H1 (cell line): ENCODE measurements at regions not wholly inside any gene's neighbourhood (a gene's known extent, or its start where the extent isn't known, plus 50 kb on each side); places are given as distances from the start of the nearest gene placed in this dataset.
"Not testable (repeated sequence)": the region's sequence is repeated elsewhere in the genome, so short reads cannot be mapped to it uniquely, and the experiment has no call there.

Source experiments
- CTCF ChIA-PET: fragments of 300-600 bp; sonication (Branson Sonifier 250); formaldehyde crosslinking; loops from one replicate; lab custom pipeline; 2021; ENCODE audit not compliant: partially characterized antibody; lab: Charles Lee
- POLR2A ChIA-PET: fragments of 300-600 bp; sonication (Branson Sonifier 250); formaldehyde crosslinking; loops from one replicate; lab custom pipeline; 2021; ENCODE audit warnings: inconsistent platforms; ENCODE audit not compliant: partially characterized antibody; lab: Charles Lee
- DNase-seq, 2 experiments: peaks; one replicate each; pipeline versions ENCODE4 v3.0.0 to v3.0.0-alpha.2; 2010 to 2022; ENCODE audit warnings: low spot score in 2 of 2, low read depth in 1 of 2, mixed read lengths in 1 of 2
- FAIRE-seq: peaks from 2 replicates; lab custom pipeline; 2011; peaks lifted over from hg19 to GRCh38; lab: Jason Lieb, UNC
- H2AFZ ChIP-seq: 2 replicates; pipeline ENCODE4 v1.8.1; 2012; ENCODE audit warnings: low read length, inconsistent platforms
- H2AK5ac ChIP-seq: 2 replicates; pipeline ENCODE4 v1.6.1; 2013; ENCODE audit warnings: low read depth, low read length
- H2BK120ac ChIP-seq: replicated peaks from 2 replicates; pipeline ENCODE3; 2013; ENCODE audit warnings: low read depth, low read length, inconsistent platforms
- H2BK12ac ChIP-seq: 2 replicates; pipeline ENCODE4 v1.6.1; 2013; ENCODE audit warnings: low read depth, low read length
- H2BK15ac ChIP-seq: 2 replicates; pipeline ENCODE4 v1.6.1; 2013; ENCODE audit warnings: low read length
- H2BK20ac ChIP-seq: 2 replicates; pipeline ENCODE4 v1.6.1; 2013; ENCODE audit warnings: low read length
- H2BK5ac ChIP-seq: 2 replicates; pipeline ENCODE4 v1.6.1; 2013; ENCODE audit warnings: low read depth, low read length
- H3K14ac ChIP-seq: 2 replicates; pipeline ENCODE4 v1.6.1; 2013; ENCODE audit warnings: inconsistent platforms; ENCODE audit not compliant: insufficient read length
- H3K18ac ChIP-seq: 2 replicates; pipeline ENCODE4 v1.6.1; 2013; ENCODE audit warnings: low read length; ENCODE audit errors: extremely low read depth
- H3K23ac ChIP-seq: 2 replicates; pipeline ENCODE4 v1.6.1; 2013; ENCODE audit warnings: inconsistent platforms; ENCODE audit not compliant: insufficient read length
- H3K23me2 ChIP-seq: 2 replicates; pipeline ENCODE4 v1.6.1; 2013; ENCODE audit warnings: low read depth, low read length
- H3K27ac ChIP-seq: 2 replicates; pipeline ENCODE4 v1.6.1; 2011; ENCODE audit warnings: low read depth, low read length, inconsistent platforms
- H3K27me3 ChIP-seq, 4 experiments: replicated peaks in 1 of 4; 1 replicate in 1 of 4; 2 replicates in 3 of 4; pipeline versions ENCODE4 v1.6.1 to v1.8.1; 2011 to 2013; ENCODE audit warnings: low read length in 3 of 4, mild to moderate bottlenecking in 3 of 4, inconsistent platforms in 2 of 4, mixed read lengths in 2 of 4, moderate library complexity in 1 of 4; ENCODE audit not compliant: control insufficient read depth in 3 of 4, insufficient read depth in 3 of 4; ENCODE audit errors: extremely low read depth in 1 of 4
- H3K36me3 ChIP-seq, 4 experiments: 2 replicates each; pipeline versions ENCODE4 v1.6.1 to v1.8.1; 2011 to 2013; ENCODE audit warnings: mild to moderate bottlenecking in 4 of 4, low read length in 3 of 4, moderate library complexity in 2 of 4, control low read depth in 1 of 4, inconsistent platforms in 1 of 4; ENCODE audit not compliant: insufficient read depth in 4 of 4, control insufficient read depth in 2 of 4
- H3K4ac ChIP-seq: replicated peaks from 2 replicates; pipeline ENCODE3; 2013; ENCODE audit warnings: low read length, low read depth, mixed read lengths, inconsistent platforms; ENCODE audit not compliant: insufficient read length
- H3K4me1 ChIP-seq, 4 experiments: replicated peaks in 1 of 4; 1 replicate in 1 of 4; 2 replicates in 3 of 4; pipeline versions ENCODE4 v1.6.1 to v1.8.1; 2011 to 2013; ENCODE audit warnings: low read length in 3 of 4, inconsistent platforms in 2 of 4, mixed read lengths in 1 of 4; ENCODE audit not compliant: insufficient read depth in 4 of 4, control insufficient read depth in 3 of 4
- H3K4me2 ChIP-seq, 2 experiments: 2 replicates each; pipeline versions ENCODE4 v1.6.1 to v1.8.1; 2011 to 2013; ENCODE audit warnings: low read depth in 2 of 2, low read length in 2 of 2, control low read depth in 1 of 2, inconsistent platforms in 1 of 2, mild to moderate bottlenecking in 1 of 2; ENCODE audit not compliant: insufficient read depth in 1 of 2
- H3K4me3 ChIP-seq, 4 experiments: fragments of 200-600, 300-600 bp in 1 of 4; sonication (generic), shearing (Covaris generic), sonication (Bioruptor Twin) in 1 of 4; 2 replicates each; pipeline versions ENCODE4 v1.5.1 to v1.8.1; 2011 to 2016; ENCODE audit warnings: low read length in 4 of 4, low read depth in 3 of 4, control low read depth in 2 of 4, inconsistent platforms in 2 of 4, mild to moderate bottlenecking in 2 of 4, mixed read lengths in 1 of 4, moderate library complexity in 1 of 4; ENCODE audit not compliant: insufficient read depth in 2 of 4; ENCODE audit errors: extremely low read depth in 1 of 4
- H3K56ac ChIP-seq: replicated peaks from 2 replicates; pipeline ENCODE3; 2013; ENCODE audit warnings: low read depth, mild to moderate bottlenecking, mixed read lengths, low read length, inconsistent platforms; ENCODE audit not compliant: insufficient read length
- H3K79me1 ChIP-seq: 2 replicates; pipeline ENCODE4 v1.6.1; 2013; ENCODE audit warnings: low read depth, low read length, control low read depth
- H3K79me2 ChIP-seq, 2 experiments: 2 replicates each; pipeline versions ENCODE4 v1.6.1 to v1.8.1; 2012 to 2013; ENCODE audit warnings: low read length in 2 of 2, mild to moderate bottlenecking in 2 of 2, inconsistent platforms in 1 of 2; ENCODE audit not compliant: insufficient read depth in 2 of 2, control insufficient read depth in 1 of 2
- H3K9ac ChIP-seq, 4 experiments: replicated peaks in 1 of 4; 1 replicate in 1 of 4; 2 replicates in 3 of 4; pipeline versions ENCODE4 v1.6.1 to v1.8.1; 2011 to 2013; ENCODE audit warnings: low read depth in 3 of 4, low read length in 3 of 4, control low read depth in 2 of 4, mild to moderate bottlenecking in 2 of 4, moderate library complexity in 2 of 4, inconsistent platforms in 1 of 4; ENCODE audit errors: extremely low read depth in 1 of 4
- H3K9me3 ChIP-seq, 2 experiments: 2 replicates each; pipeline versions ENCODE4 v1.6.1 to v1.8.1; 2012 to 2013; ENCODE audit warnings: mild to moderate bottlenecking in 2 of 2, moderate library complexity in 2 of 2, control low read depth in 1 of 2, inconsistent platforms in 1 of 2, low read depth in 1 of 2, low read length in 1 of 2, mixed read lengths in 1 of 2; ENCODE audit not compliant: insufficient read depth in 2 of 2
- H4K20me1 ChIP-seq, 2 experiments: replicated peaks in 1 of 2; 2 replicates each; pipeline versions ENCODE3 to v1.8.1; 2011 to 2013; ENCODE audit warnings: inconsistent platforms in 2 of 2, low read length in 2 of 2, mild to moderate bottlenecking in 1 of 2; ENCODE audit not compliant: insufficient read depth in 2 of 2, control insufficient read depth in 1 of 2
- H4K5ac ChIP-seq: 2 replicates; pipeline ENCODE4 v1.6.1; 2013; ENCODE audit warnings: low read length, low read depth, mixed read lengths, inconsistent platforms; ENCODE audit not compliant: insufficient read length
- H4K8ac ChIP-seq: 2 replicates; pipeline ENCODE4 v1.8.0; 2013; ENCODE audit warnings: mild to moderate bottlenecking, moderate library complexity, low read length, inconsistent platforms; ENCODE audit not compliant: insufficient read depth; ENCODE audit errors: extremely low read depth
- H4K91ac ChIP-seq: replicated peaks from 2 replicates; pipeline ENCODE3; 2013; ENCODE audit warnings: low read length, mixed read lengths, inconsistent platforms; ENCODE audit not compliant: insufficient read length
- GTF2F1 ChIP-seq: IDR thresholded peaks from 2 replicates; pipeline ENCODE4 v1.6.1; 2012; ENCODE audit warnings: low read depth, low read length, improper control_type of control experiment, borderline replicate concordance
- SUZ12 ChIP-seq: fragments of 200-600 bp; sonication (generic); IDR thresholded peaks from 2 replicates; pipeline ENCODE4 v1.6.1; 2012; ENCODE audit warnings: mild to moderate bottlenecking, inconsistent platforms, low read length, moderate library complexity, mixed read lengths
- WGBS, 2 experiments: shearing (Covaris generic) in 1 of 2; methylation state at CpG; one replicate each; pipeline versions ENCODE4 v1.1.6 to v1.1.7; 2013 to 2015; ENCODE audit warnings: low lambda C conversion rate in 2 of 2, mixed read lengths in 2 of 2, inconsistent platforms in 1 of 2, low coverage in 1 of 2, missing lambda C conversion rate in 1 of 2; ENCODE audit not compliant: insufficient replicate concordance in 2 of 2, insufficient coverage in 1 of 2, insufficient read length in 1 of 2; ENCODE audit errors: extremely low coverage in 1 of 2, missing lambda C conversion rate in 1 of 2; 5-methylcytosine and 5-hydroxymethylcytosine counted together

GRCh38 chr3:181921220-181921619, 209.5 kb downstream of the SOX2 start (continued):
- no peak for TF ChIP-seq GTF2F1
- no peak for TF ChIP-seq SUZ12

GRCh38 chr3:181925841-181926240, 214.1 kb downstream of the SOX2 start:
- H3K23ac ChIP-seq, H2BK12ac ChIP-seq, H3K23me2 ChIP-seq, H3K27me3 ChIP-seq, H3K4me2 ChIP-seq, H2BK5ac ChIP-seq, H3K4me1 ChIP-seq, H4K20me1 ChIP-seq, CTCF ChIA-PET, H3K27ac ChIP-seq, H2BK20ac ChIP-seq, H2AK5ac ChIP-seq, H3K36me3 ChIP-seq, POLR2A ChIA-PET, H3K9ac ChIP-seq, H3K79me1 ChIP-seq, H2BK15ac ChIP-seq, H4K8ac ChIP-seq, H3K4me3 ChIP-seq, FAIRE-seq, H4K5ac ChIP-seq, H3K79me2 ChIP-seq, H2BK120ac ChIP-seq, DNase-seq, H3K4ac ChIP-seq, H2AFZ ChIP-seq, H3K14ac ChIP-seq, H3K56ac ChIP-seq, H4K91ac ChIP-seq, H3K18ac ChIP-seq: not testable (repeated sequence)
- 86% methylated on average over 17 of the region's 34 CpGs; no CpG with 5 or more reads in 1 of the 2 experiments for WGBS, 2 experiments
- peaks cover 5 to 16% of the 10 kb centered on the region in 2 experiments; a peak in 1 of 4 replicates for H3K9me3 ChIP-seq
